DND-41 (cell line): ENCODE measurements at regions not wholly inside any gene's neighbourhood (a gene's known extent, or its start where the extent isn't known, plus 50 kb on each side); places are given as distances from the start of the nearest gene placed in this dataset.

Experiments used
- ATAC-seq: fragments of 200-7000 bp; cut with Tn5 transposase; 3 replicates; pipeline ENCODE4 v1.9.1; 2021; ENCODE audit warnings: low read depth; ENCODE audit not compliant: insufficient read depth
- DNase-seq: peaks from one replicate; pipeline ENCODE4 v3.0.0-alpha.2; 2020
- H2AFZ ChIP-seq: 2 replicates; pipeline ENCODE4 v1.6.0; 2012; ENCODE audit warnings: low read depth, low read length
- H3K27ac ChIP-seq: 2 replicates; pipeline ENCODE4 v1.5.1; 2012; ENCODE audit warnings: low read length, inconsistent platforms
- H3K27me3 ChIP-seq: fragments of 200-600 bp; sonication (generic); 2 replicates; pipeline ENCODE4 v1.6.0; 2012; ENCODE audit warnings: low read length, mild to moderate bottlenecking, inconsistent platforms; ENCODE audit not compliant: insufficient read depth, poor library complexity
- H3K36me3 ChIP-seq: 2 replicates; pipeline ENCODE4 v1.5.1; 2012; ENCODE audit warnings: low read length, inconsistent platforms; ENCODE audit not compliant: insufficient read depth
- H3K4me1 ChIP-seq: 2 replicates; pipeline ENCODE4 v1.5.1; 2012; ENCODE audit warnings: mild to moderate bottlenecking, low read length; ENCODE audit not compliant: insufficient read depth
- H3K4me2 ChIP-seq: 2 replicates; pipeline ENCODE4 v1.6.0; 2012; ENCODE audit warnings: mild to moderate bottlenecking, moderate library complexity, low read length, inconsistent platforms; ENCODE audit not compliant: insufficient read depth
- H3K4me3 ChIP-seq, 2 experiments: fragments of 200-600 bp in 1 of 2; shearing (Covaris generic) in 1 of 2; 2 replicates each; pipeline ENCODE4 v1.5.1; 2012 to 2016; ENCODE audit warnings: inconsistent platforms in 2 of 2, low read length in 2 of 2, mild to moderate bottlenecking in 2 of 2, low read depth in 1 of 2, moderate library complexity in 1 of 2
- H3K79me2 ChIP-seq: 2 replicates; pipeline ENCODE4 v1.6.0; 2012; ENCODE audit warnings: low read length, inconsistent platforms; ENCODE audit not compliant: insufficient read depth
- H3K9ac ChIP-seq: 2 replicates; pipeline ENCODE4 v1.6.0; 2012; ENCODE audit warnings: low read depth, mild to moderate bottlenecking, inconsistent platforms, low read length, moderate library complexity
- H3K9me3 ChIP-seq: 2 replicates; pipeline ENCODE4 v1.5.1; 2012; ENCODE audit warnings: low read length, moderate library complexity, mild to moderate bottlenecking, inconsistent platforms; ENCODE audit not compliant: insufficient read depth, severe bottlenecking
- H4K20me1 ChIP-seq: 2 replicates; pipeline ENCODE4 v1.6.0; 2012; ENCODE audit warnings: low read length; ENCODE audit not compliant: insufficient read depth
- CTCF ChIP-seq: IDR thresholded peaks from 2 replicates; pipeline ENCODE4 v1.5.1; 2012; ENCODE audit warnings: borderline replicate concordance, low read length, moderate library complexity, mild to moderate bottlenecking; ENCODE audit not compliant: poor library complexity, severe bottlenecking; ENCODE audit errors: extremely low read depth
- EZH2 ChIP-seq: IDR thresholded peaks from 3 replicates; pipeline ENCODE4 v1.6.1; 2012; ENCODE audit warnings: borderline replicate concordance, low read depth, mild to moderate bottlenecking, moderate library complexity, low read length, inconsistent platforms; ENCODE audit not compliant: severe bottlenecking

GRCh38 chr9:23477908-23478307 lies 348.1 kb downstream of the ELAVL2 start:
- Histone ChIP-seq H3K4me1 (no peaks in the 10 kb centered on the region), H3K9ac (no peak overlapping the region), H3K9me3 (no peaks in the 10 kb centered on the region), H3K4me2 (no peak overlapping the region), H4K20me1 (no peaks in the 10 kb centered on the region), H3K36me3 (no peaks in the 10 kb centered on the region), H2AFZ (no peak overlapping the region), H3K4me3 (no peak overlapping the region), H3K79me2 (no peaks in the 10 kb centered on the region), H3K27me3 (no peaks in the 10 kb centered on the region), H3K27ac (no peak overlapping the region)
- DNase-seq (no peak), ATAC-seq (no peak)
- TF ChIP-seq EZH2 = no peak
- TF ChIP-seq CTCF = no peak

- H3K4me3 ChIP-seq = no peak overlapping the region
- no peak overlapping the region for H2AFZ ChIP-seq
- H3K27ac ChIP-seq = no peak overlapping the region
- H3K79me2 ChIP-seq = no peaks in the 10 kb centered on the region
- H3K9me3 ChIP-seq = no peaks in the 10 kb centered on the region
- no peaks in the 10 kb centered on the region for H4K20me1 ChIP-seq
- DNase-seq = no peak
- TF ChIP-seq EZH2 = no peak
- TF ChIP-seq CTCF = no peak
- no peaks in the 10 kb centered on the region for H3K36me3 ChIP-seq
- no peak overlapping the region for H3K4me2 ChIP-seq
- ATAC-seq = no peak
- no peak overlapping the region for H3K9ac ChIP-seq
- H3K4me1 ChIP-seq = no peaks in the 10 kb centered on the region
- no peaks in the 10 kb centered on the region for H3K27me3 ChIP-seq
Observed at GRCh38 chr9:23483566-23483965, 342.5 kb downstream of the ELAVL2 start.

GRCh38 chr9:23492126-23493002 lies 333.7 kb downstream of the ELAVL2 start:
- no peak for DNase-seq
- H3K27me3 ChIP-seq = no peaks in the 10 kb centered on the region
- H4K20me1 ChIP-seq = no peaks in the 10 kb centered on the region
- ATAC-seq = 0 out of 3 replicates have a peak, but pooled peaks have one; percentile 40
- H3K79me2 ChIP-seq = no peaks in the 10 kb centered on the region
- H3K9ac ChIP-seq = no peak overlapping the region
- H3K4me2 ChIP-seq = no peak overlapping the region
- no peaks in the 10 kb centered on the region for H3K9me3 ChIP-seq
- no peak for TF ChIP-seq EZH2
- peak; percentile 42 for TF ChIP-seq CTCF
- H3K27ac ChIP-seq = no peak overlapping the region
- H3K36me3 ChIP-seq = no peaks in the 10 kb centered on the region
- no peak overlapping the region for H2AFZ ChIP-seq
- H3K4me1 ChIP-seq = no peaks in the 10 kb centered on the region
- no peak overlapping the region for H3K4me3 ChIP-seq
